Lung (tissue), 11 donors: ENCODE measurements at regions not wholly inside any gene's neighbourhood (a gene's known extent, or its start where the extent isn't known, plus 50 kb on each side); places are given as distances from the start of the nearest gene placed in this dataset.
"Not testable (repeated sequence)": the region's sequence is repeated elsewhere in the genome, so short reads cannot be mapped to it uniquely, and the experiment has no call there.

Experiments used
- ATAC-seq: fragments of 200-7000 bp; cut with Tn5 transposase; one replicate; pipeline ENCODE4 v1.9.1; 2020; ENCODE audit warnings: moderate number of reproducible peaks; ENCODE audit not compliant: insufficient read depth, low FRiP score
- DNase-seq, 3 donors: peaks; one replicate each; pipeline ENCODE4 v3.0.0-alpha.2; 2013 to 2017
- H3K27ac ChIP-seq, 2 donors: one replicate each; pipeline ENCODE4 v1.5.1; 2013; ENCODE audit warnings: mild to moderate bottlenecking in 2 of 2, moderate library complexity in 2 of 2, control low read depth in 1 of 2, inconsistent platforms in 1 of 2, low read depth in 1 of 2, low read length in 1 of 2
- H3K27me3 ChIP-seq, 3 donors: one replicate each; pipeline ENCODE4 v1.5.1; 2013; ENCODE audit warnings: low read length in 2 of 3; ENCODE audit not compliant: control insufficient read depth in 3 of 3, insufficient read depth in 3 of 3
- H3K36me3 ChIP-seq, 4 donors: one replicate each; pipeline ENCODE4 v1.5.1; 2013; ENCODE audit warnings: low read length in 4 of 4, mild to moderate bottlenecking in 1 of 4, moderate library complexity in 1 of 4; ENCODE audit not compliant: control insufficient read depth in 4 of 4, insufficient read depth in 4 of 4
- H3K4me1 ChIP-seq, 5 donors: one replicate each; pipeline ENCODE4 v1.5.1; 2013; ENCODE audit warnings: low read length in 5 of 5, mild to moderate bottlenecking in 2 of 5, moderate library complexity in 1 of 5; ENCODE audit not compliant: control insufficient read depth in 5 of 5, insufficient read depth in 5 of 5
- H3K4me3 ChIP-seq: one replicate; pipeline ENCODE4 v1.5.1; 2013; ENCODE audit warnings: mild to moderate bottlenecking, control low read depth, moderate library complexity
- H3K9ac ChIP-seq, 2 donors: one replicate each; pipeline ENCODE4 v1.5.1; 2013; ENCODE audit warnings: low read length in 2 of 2, control low read depth in 1 of 2; ENCODE audit not compliant: insufficient read depth in 1 of 2
- H3K9me3 ChIP-seq, 4 donors: one replicate each; pipeline ENCODE4 v1.5.1; 2013; ENCODE audit warnings: low read length in 3 of 4, mild to moderate bottlenecking in 1 of 4, moderate library complexity in 1 of 4; ENCODE audit not compliant: control insufficient read depth in 4 of 4, insufficient read depth in 3 of 4
- WGBS, 2 donors: extraction: QIAGEN DNeasy Blood & Tissue Kit; methylation state at CpG; one replicate each; pipeline ENCODE4 v1.1.7; 2013; 5-methylcytosine and 5-hydroxymethylcytosine counted together
- TF ChIP-seq, protein P1 (sequence below): IDR thresholded peaks from 2 replicates; pipeline ENCODE4 v1.5.1; 2012; ENCODE audit warnings: mild to moderate bottlenecking; ENCODE audit errors: control extremely low read depth, extremely low read depth
- donor health status: control.
- donor health status: control.
- donor health status: Bipolar disorder and iron deficiency.
- donor health status: healthy.
- donor health status: DM: yes; HTN: yes; CAD: no.

DNA sequence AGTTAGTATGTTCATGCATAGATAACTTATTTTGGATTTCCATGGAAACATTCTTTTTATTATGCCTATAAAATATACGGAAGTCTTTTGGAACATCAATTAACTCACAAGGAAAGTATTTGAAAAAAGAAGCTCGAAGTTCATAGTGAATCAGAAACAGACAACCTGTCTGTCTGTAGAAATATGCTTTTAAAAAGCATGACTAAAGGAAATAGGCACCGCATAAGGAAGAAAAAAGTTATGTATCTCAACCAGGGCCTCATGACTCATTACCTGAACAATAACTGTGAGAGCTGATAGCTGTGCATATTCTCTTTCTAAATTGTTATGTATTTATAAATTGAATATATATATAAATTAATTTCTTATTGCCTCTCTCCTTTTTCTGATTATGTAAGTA is 324.1 kb downstream of the TLL1 start:
- TF ChIP-seq, protein P1, sequence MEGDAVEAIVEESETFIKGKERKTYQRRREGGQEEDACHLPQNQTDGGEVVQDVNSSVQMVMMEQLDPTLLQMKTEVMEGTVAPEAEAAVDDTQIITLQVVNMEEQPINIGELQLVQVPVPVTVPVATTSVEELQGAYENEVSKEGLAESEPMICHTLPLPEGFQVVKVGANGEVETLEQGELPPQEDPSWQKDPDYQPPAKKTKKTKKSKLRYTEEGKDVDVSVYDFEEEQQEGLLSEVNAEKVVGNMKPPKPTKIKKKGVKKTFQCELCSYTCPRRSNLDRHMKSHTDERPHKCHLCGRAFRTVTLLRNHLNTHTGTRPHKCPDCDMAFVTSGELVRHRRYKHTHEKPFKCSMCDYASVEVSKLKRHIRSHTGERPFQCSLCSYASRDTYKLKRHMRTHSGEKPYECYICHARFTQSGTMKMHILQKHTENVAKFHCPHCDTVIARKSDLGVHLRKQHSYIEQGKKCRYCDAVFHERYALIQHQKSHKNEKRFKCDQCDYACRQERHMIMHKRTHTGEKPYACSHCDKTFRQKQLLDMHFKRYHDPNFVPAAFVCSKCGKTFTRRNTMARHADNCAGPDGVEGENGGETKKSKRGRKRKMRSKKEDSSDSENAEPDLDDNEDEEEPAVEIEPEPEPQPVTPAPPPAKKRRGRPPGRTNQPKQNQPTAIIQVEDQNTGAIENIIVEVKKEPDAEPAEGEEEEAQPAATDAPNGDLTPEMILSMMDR = no peak

DNA sequence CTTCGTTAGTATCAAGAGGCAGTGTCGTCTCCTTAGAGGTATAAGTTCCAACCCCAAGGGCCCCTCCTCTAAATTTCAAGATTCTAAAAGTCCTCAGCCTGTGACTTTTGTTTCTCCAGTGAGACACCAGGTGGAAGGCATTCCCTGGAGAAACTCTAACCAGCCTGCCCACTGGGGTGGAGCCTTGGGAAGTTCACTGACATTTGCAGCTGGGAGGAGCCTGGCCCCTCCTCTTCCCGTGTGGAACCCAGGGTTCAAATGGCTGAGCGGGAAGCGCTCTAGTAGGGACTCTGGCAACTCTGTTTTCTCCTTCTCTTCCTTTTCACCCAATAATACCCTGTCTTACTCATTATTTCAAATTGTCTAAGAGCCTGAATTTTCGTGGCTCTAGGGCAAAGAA is 325.0 kb downstream of the TLL1 start:
- ATAC-seq (no peak), DNase-seq (no peak)
- H3K27ac ChIP-seq = no peak overlapping the region
- WGBS, 2 donors = 81 to 88% methylated on average over 6 of the region's 6 CpGs
- H3K4me1 ChIP-seq = no peaks in the 10 kb centered on the region
- no peak overlapping the region for H3K4me3 ChIP-seq
- H3K36me3 ChIP-seq = no peaks in the 10 kb centered on the region
- H3K9ac ChIP-seq = no peak overlapping the region
- TF ChIP-seq, protein P1 = no peak
- no peaks in the 10 kb centered on the region for H3K9me3 ChIP-seq
- H3K27me3 ChIP-seq = no peaks in the 10 kb centered on the region

More for the DNA sequence above, 324.1 kb downstream of the TLL1 start:
- ATAC-seq (no peak), DNase-seq (no peak)
- Histone ChIP-seq H3K9me3 (no peaks in the 10 kb centered on the region), H3K4me3 (no peak overlapping the region), H3K4me1 (no peaks in the 10 kb centered on the region), H3K27me3 (no peaks in the 10 kb centered on the region), H3K36me3 (no peaks in the 10 kb centered on the region), H3K9ac (no peak overlapping the region), H3K27ac (no peak overlapping the region)
- 82 to 86% methylated on average over 3 of the region's 3 CpGs for WGBS, 2 donors

DNA sequence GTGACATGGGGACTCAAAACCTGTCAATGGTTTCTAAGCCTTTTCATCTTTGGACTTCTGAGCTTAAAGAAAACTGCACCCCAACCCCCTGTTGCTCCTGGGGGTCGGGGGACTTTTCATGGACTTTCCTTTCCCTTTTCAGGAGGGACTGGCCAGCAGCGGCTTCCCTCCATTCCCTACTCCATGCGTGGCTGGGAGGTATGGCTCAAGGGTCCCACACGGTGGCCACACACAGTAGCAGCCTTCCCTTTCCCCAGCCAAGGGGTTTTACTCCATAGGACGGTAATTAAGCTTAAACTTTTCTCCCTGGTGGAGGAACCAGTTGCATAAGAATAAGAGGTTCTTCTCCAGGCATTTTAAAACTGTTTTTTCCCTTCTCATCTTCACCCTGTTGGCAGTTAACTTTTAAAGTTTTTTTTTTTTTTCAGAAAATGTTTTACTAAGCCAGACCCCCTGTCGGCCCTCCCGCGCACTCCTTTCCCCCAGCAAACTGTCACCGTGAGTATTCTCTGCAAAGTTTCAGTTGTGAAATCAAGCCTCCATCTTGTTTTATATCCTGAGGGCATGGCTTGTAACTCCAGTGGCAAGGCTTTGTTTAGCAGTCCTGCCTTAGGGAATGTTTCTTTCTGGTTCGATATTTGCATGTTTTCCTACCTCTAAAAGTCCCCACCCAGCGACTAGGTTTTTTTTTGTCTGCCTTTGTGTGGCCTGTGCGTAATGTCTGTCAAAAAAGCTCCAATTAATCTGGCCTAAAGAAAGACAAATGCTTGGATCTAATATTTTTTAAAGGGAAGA is 325.7 kb downstream of the TLL1 start:
- H3K9me3 ChIP-seq = no peaks in the 10 kb centered on the region
- no peaks in the 10 kb centered on the region for H3K36me3 ChIP-seq
- no peak for ATAC-seq
- DNase-seq = no peak
- TF ChIP-seq, protein P1 = no peak
- no peaks in the 10 kb centered on the region for H3K27me3 ChIP-seq
- H3K27ac ChIP-seq = no peak overlapping the region
- H3K4me1 ChIP-seq = no peaks in the 10 kb centered on the region
- H3K9ac ChIP-seq = no peak overlapping the region
- H3K4me3 ChIP-seq = no peak overlapping the region
- WGBS, 2 donors = 82 to 86% methylated on average over 12 of the region's 12 CpGs

DNA sequence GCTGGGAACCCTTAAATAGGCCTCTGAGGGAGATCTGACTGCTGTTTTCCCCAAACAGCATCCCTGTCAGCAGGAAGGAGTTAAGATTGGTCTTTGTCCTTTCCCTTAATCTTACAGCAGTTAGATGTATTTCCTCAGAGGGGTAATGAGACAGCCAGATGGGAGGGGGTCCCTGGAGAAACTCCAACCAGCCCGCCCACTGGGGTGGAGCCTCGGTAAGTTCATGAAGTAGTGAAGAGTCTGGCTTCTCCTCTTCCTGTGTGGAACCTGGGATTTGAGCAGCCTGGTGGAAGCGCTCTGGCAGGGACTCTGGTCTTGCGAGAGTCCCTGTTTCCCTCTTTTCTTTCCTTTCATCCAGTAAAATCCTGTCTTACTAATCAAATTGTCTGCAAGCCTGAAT is 330.0 kb downstream of the TLL1 start:
- 84 to 92% methylated on average over 4 of the region's 4 CpGs for WGBS, 2 donors
- ATAC-seq (no peak), DNase-seq (no peak)
- H3K36me3 ChIP-seq = no peaks in the 10 kb centered on the region
- TF ChIP-seq, protein P1 = no peak
- no peaks in the 10 kb centered on the region for H3K27me3 ChIP-seq
- no peak overlapping the region for H3K4me3 ChIP-seq
- no peak overlapping the region for H3K9ac ChIP-seq
- H3K4me1 ChIP-seq = no peaks in the 10 kb centered on the region
- H3K27ac ChIP-seq = no peak overlapping the region
- H3K9me3 ChIP-seq = no peaks in the 10 kb centered on the region

DNA sequence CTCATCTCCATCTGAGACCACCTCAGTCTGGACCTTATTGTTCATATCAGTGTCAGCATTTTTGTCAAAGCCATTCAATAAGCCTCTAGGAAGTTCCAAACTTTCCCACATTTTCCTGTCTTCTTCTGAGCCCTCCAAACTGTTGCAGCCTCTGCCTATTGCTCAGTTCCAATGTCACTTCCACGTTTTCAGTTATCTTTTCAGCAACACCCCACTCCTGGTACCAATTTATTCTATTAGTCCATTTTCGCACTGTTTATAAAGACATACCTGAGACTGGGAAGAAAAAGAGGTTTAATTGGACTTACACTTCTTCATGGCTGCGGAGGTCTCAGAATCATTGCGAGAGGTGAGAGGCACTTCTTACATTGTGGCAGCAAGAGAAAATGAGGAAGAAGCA is 339.3 kb downstream of the TLL1 start:
- peaks cover 0 to 14% (median 4%) of the 10 kb centered on the region in 4 donors for H3K9me3 ChIP-seq
- H3K4me1 ChIP-seq, H3K36me3 ChIP-seq, H3K9ac ChIP-seq, ATAC-seq, DNase-seq, H3K27me3 ChIP-seq, H3K27ac ChIP-seq, H3K4me3 ChIP-seq: not testable (repeated sequence)
- 90 to 93% methylated on average over 4 of the region's 4 CpGs for WGBS, 2 donors
